ENCODE measurements at regions not wholly inside any gene's neighbourhood (a gene's known extent, or its start where the extent isn't known, plus 50 kb on each side); places are given as distances from the start of the nearest gene placed in this dataset.

- no peak for TF ChIP-seq TCF12 (IDR thresholded peaks at IDR 0.05; ENCODE audit: low read depth, low read length)
Measured at GRCh38 chr4:13032936-13033335, 451.2 kb downstream of the RAB28 start (continued).
